AG04450 (cell line): ENCODE measurements at regions not wholly inside any gene's neighbourhood (a gene's known extent, or its start where the extent isn't known, plus 50 kb on each side); places are given as distances from the start of the nearest gene placed in this dataset.

Experiments used
- CTCF ChIA-PET: fragments of 300-600, 350-600 bp; formaldehyde crosslinking; extraction: SDS; loops from one replicate; lab custom pipeline; 2022; ENCODE audit warnings: antibody characterized with exemption, inconsistent platforms; lab: Charles Lee
- POLR2A ChIA-PET: fragments of 350-600 bp; formaldehyde crosslinking; extraction: SDS; loops from one replicate; lab custom pipeline; 2021; ENCODE audit warnings: antibody characterized with exemption, inconsistent platforms; lab: Yijun Ruan, JAX
- DNase-seq: peaks from one replicate; pipeline ENCODE4 v3.0.0-alpha.2; 2011; ENCODE audit warnings: low read depth, low spot score
- H3K27ac ChIP-seq: one replicate; pipeline ENCODE4 v1.5.1; 2012; ENCODE audit warnings: low read depth, low read length, control low read depth
- H3K27me3 ChIP-seq: one replicate; pipeline ENCODE4 v1.6.0; 2012; ENCODE audit warnings: low read length; ENCODE audit not compliant: control insufficient read depth, insufficient read depth
- H3K4me3 ChIP-seq: 2 replicates; pipeline ENCODE4 v1.5.1; 2011; ENCODE audit warnings: mild to moderate bottlenecking, low read depth, low read length, control low read depth
- H3K9me3 ChIP-seq: 2 replicates; pipeline ENCODE4 v1.5.1; 2012; ENCODE audit warnings: low read length; ENCODE audit not compliant: control insufficient read depth, insufficient read depth
- TF ChIP-seq, protein P1 (sequence below): IDR thresholded peaks from 2 replicates; pipeline ENCODE4 v1.5.1; 2011; ENCODE audit warnings: low read depth, low read length, control low read depth, inconsistent platforms

DNA sequence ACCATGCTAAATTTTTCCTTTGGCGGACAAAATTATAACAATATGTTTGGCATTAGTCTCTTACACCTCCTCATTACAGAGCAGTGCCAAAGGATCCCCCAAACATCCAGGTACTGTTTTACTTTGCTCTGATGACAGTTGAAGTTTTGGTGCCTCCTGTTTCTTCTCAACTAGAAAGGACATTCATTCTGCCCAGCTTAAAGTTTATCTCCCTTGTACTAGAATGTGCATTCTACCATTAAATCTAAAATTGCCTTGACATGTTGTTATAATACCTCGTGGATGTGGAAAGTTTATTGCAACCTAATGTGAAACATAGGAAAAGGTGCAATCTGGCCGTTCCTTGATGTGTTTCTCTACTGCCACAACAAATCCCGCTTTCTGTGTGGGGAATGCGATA is 173.4 kb downstream of the KITLG start:
- Histone ChIP-seq H3K27me3 (no peaks in the 10 kb centered on the region), H3K9me3 (no peaks in the 10 kb centered on the region), H3K27ac (no peak overlapping the region), H3K4me3 (no peak overlapping the region)
- CTCF ChIA-PET, result no interaction called here
- TF ChIP-seq, protein P1, sequence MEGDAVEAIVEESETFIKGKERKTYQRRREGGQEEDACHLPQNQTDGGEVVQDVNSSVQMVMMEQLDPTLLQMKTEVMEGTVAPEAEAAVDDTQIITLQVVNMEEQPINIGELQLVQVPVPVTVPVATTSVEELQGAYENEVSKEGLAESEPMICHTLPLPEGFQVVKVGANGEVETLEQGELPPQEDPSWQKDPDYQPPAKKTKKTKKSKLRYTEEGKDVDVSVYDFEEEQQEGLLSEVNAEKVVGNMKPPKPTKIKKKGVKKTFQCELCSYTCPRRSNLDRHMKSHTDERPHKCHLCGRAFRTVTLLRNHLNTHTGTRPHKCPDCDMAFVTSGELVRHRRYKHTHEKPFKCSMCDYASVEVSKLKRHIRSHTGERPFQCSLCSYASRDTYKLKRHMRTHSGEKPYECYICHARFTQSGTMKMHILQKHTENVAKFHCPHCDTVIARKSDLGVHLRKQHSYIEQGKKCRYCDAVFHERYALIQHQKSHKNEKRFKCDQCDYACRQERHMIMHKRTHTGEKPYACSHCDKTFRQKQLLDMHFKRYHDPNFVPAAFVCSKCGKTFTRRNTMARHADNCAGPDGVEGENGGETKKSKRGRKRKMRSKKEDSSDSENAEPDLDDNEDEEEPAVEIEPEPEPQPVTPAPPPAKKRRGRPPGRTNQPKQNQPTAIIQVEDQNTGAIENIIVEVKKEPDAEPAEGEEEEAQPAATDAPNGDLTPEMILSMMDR, result no peak
- POLR2A ChIA-PET, result no interaction called here
- no peak for DNase-seq

GRCh38 chr12:88408823-88409222 is 171.4 kb downstream of the KITLG start:
- Histone ChIP-seq H3K4me3 (no peak overlapping the region), H3K9me3 (no peaks in the 10 kb centered on the region), H3K27ac (no peak overlapping the region), H3K27me3 (no peaks in the 10 kb centered on the region)
- ChIA-PET POLR2A (no interaction called here), CTCF (interaction anchor here (0.7 kb wide), 1 partner anchor 10 kb away, joined by 4 read pairs; no protein-coding TSS in a partner anchor)
- TF ChIP-seq, protein P1, result no peak
- DNase-seq, result no peak

GRCh38 chr12:88409257-88409656 is 171.0 kb downstream of the KITLG start:
- POLR2A ChIA-PET, result no interaction called here
- TF ChIP-seq, protein P1, result no peak

DNA sequence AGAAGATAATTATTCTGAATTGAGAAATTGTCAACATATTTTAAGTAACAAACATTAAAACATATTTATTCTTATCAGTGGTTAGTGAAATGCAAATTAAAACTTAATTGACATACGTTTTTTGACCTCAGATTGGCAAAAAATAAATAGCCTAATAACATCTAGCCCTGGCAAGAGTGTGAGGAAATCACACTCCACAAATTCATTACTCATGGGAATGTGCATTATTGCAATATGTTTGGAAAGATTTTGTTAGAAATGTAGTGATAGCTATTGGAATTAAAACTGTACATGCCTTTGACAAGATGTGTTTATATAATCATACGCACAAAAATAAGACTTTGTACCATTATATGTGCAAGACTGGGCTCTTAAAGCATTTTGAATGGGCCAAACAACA is 168.6 kb downstream of the KITLG start:
- TF ChIP-seq, protein P1, result no peak
- POLR2A ChIA-PET, result interaction anchor here (0.6 kb wide), 2 partner anchors 20 to 216 kb away, joined by 3 to 5 read pairs; no protein-coding TSS in a partner anchor
- no peak for DNase-seq
- H3K9me3 ChIP-seq, result no peaks in the 10 kb centered on the region
- H3K27me3 ChIP-seq, result no peaks in the 10 kb centered on the region
- H3K4me3 ChIP-seq, result no peak overlapping the region
- CTCF ChIA-PET, result no interaction called here
- H3K27ac ChIP-seq, result no peak overlapping the region

More at GRCh38 chr12:88409257-88409656, 171.0 kb downstream of the KITLG start:
- Histone ChIP-seq H3K4me3 (no peak overlapping the region), H3K27me3 (no peaks in the 10 kb centered on the region), H3K9me3 (no peaks in the 10 kb centered on the region), H3K27ac (no peak overlapping the region)
- CTCF ChIA-PET, result no interaction called here
- no peak for DNase-seq

GRCh38 chr12:88413646-88414045 is 166.6 kb downstream of the KITLG start:
- DNase-seq, result no peak
- H3K4me3 ChIP-seq, result no peak overlapping the region
- H3K9me3 ChIP-seq, result no peaks in the 10 kb centered on the region
- no peaks in the 10 kb centered on the region for H3K27me3 ChIP-seq
- TF ChIP-seq, protein P1, result no peak
- POLR2A ChIA-PET, result no interaction called here
- H3K27ac ChIP-seq, result no peak overlapping the region
- CTCF ChIA-PET, result no interaction called here
